K562 (cell line): ENCODE measurements at regions not wholly inside any gene's neighbourhood (a gene's known extent, or its start where the extent isn't known, plus 50 kb on each side); places are given as distances from the start of the nearest gene placed in this dataset.

Source experiments
- ATAC-seq: fragments of 200-7000 bp; cut with Tn5 transposase; 3 replicates; pipeline ENCODE4 v1.9.1; 2020; ENCODE audit warnings: moderate library complexity
- BruUV-seq: library from RNA; stranded (reverse); fragments of 400-500 nt; replicated peaks from 2 replicates; lab custom pipeline; 2021; lab: Mats Ljungman, UMichigan
- CTCF ChIA-PET: fragments of 300-600 bp; formaldehyde crosslinking; extraction: SDS; loops from one replicate; lab custom pipeline; 2021; ENCODE audit warnings: low intra/inter-chr PET ratio; lab: Yijun Ruan, JAX
- POLR2A ChIA-PET: fragments of 300-600, 350-650 bp; sonication (Branson Sonifier 250); formaldehyde crosslinking; extraction: SDS; loops from one replicate; lab custom pipeline; 2021; ENCODE audit warnings: antibody characterized with exemption, inconsistent platforms; lab: Yijun Ruan, JAX
- DNase-seq, 4 experiments: peaks; one replicate each; pipeline versions ENCODE4 v3.0.0 to v3.0.0-alpha.2; 2011 to 2018; ENCODE audit warnings: low spot score in 3 of 4, mixed read lengths in 3 of 4; ENCODE audit errors: extremely low read depth in 1 of 4
- FAIRE-seq: peaks from 2 replicates; lab custom pipeline; 2011; peaks lifted over from hg19 to GRCh38; lab: Jason Lieb, UNC
- H2AFZ ChIP-seq: 2 replicates; pipeline ENCODE4 v1.6.0; 2011; ENCODE audit warnings: low read depth, low read length, control low read depth, inconsistent platforms
- H3K27ac ChIP-seq: fragments of 200-600 bp; 3 replicates; pipeline ENCODE4 v1.8.0; 2011; ENCODE audit warnings: low read depth, mild to moderate bottlenecking, control low read depth, inconsistent platforms, low read length, moderate library complexity, mixed read lengths; ENCODE audit errors: extremely low read depth
- H3K27me3 ChIP-seq, 2 experiments: fragments of 300-600 bp in 1 of 2; 2 replicates in 1 of 2; 3 replicates in 1 of 2; pipeline versions ENCODE4 v1.6.0 to v1.8.0; 2011; ENCODE audit warnings: inconsistent platforms in 2 of 2, low read length in 2 of 2, mild to moderate bottlenecking in 1 of 2, mixed read lengths in 1 of 2, moderate library complexity in 1 of 2; ENCODE audit not compliant: control insufficient read depth in 2 of 2, insufficient read depth in 2 of 2
- H3K36me3 ChIP-seq: fragments of 300-600 bp; 3 replicates; pipeline ENCODE4 v1.8.0; 2011; ENCODE audit warnings: mild to moderate bottlenecking, low read length, inconsistent platforms; ENCODE audit not compliant: control insufficient read depth, insufficient read depth
- H3K4me1 ChIP-seq, 2 experiments: fragments of 200-600 bp in 1 of 2; replicated peaks in 1 of 2; 2 replicates in 1 of 2; 3 replicates in 1 of 2; pipeline versions ENCODE4 v1.5.1 to v1.8.0; 2011; ENCODE audit warnings: inconsistent platforms in 2 of 2, low read length in 2 of 2, mild to moderate bottlenecking in 1 of 2, mixed read lengths in 1 of 2, moderate library complexity in 1 of 2; ENCODE audit not compliant: control insufficient read depth in 2 of 2, insufficient read depth in 2 of 2
- H3K4me2 ChIP-seq: 2 replicates; pipeline ENCODE4 v1.6.1; 2011; ENCODE audit warnings: low read length, control low read depth, inconsistent platforms, mixed read lengths; ENCODE audit not compliant: insufficient read depth
- H3K4me3 ChIP-seq: fragments of 200-600 bp; sonication (generic), shearing (Covaris generic); 2 replicates; pipeline ENCODE4 v1.5.1; 2016; ENCODE audit warnings: control low read depth, inconsistent platforms
- H3K79me2 ChIP-seq: fragments of 200-600 bp; 3 replicates; pipeline ENCODE4 v1.8.0; 2011; ENCODE audit warnings: low read length, inconsistent platforms; ENCODE audit not compliant: control insufficient read depth, insufficient read depth
- H3K9ac ChIP-seq, 2 experiments: 2 replicates each; pipeline versions ENCODE4 v1.6.0 to v1.6.1; 2011; ENCODE audit warnings: low read depth in 2 of 2, low read length in 2 of 2, control low read depth in 1 of 2, inconsistent platforms in 1 of 2, mild to moderate bottlenecking in 1 of 2, mixed read lengths in 1 of 2; ENCODE audit not compliant: insufficient read depth in 1 of 2
- H3K9me1 ChIP-seq: one replicate; pipeline ENCODE4 v1.6.0; 2011; ENCODE audit warnings: inconsistent platforms, mild to moderate bottlenecking, low read length, moderate library complexity; ENCODE audit not compliant: control insufficient read depth, insufficient read depth
- H3K9me3 ChIP-seq: replicated peaks from 2 replicates; pipeline ENCODE4 v1.5.1; 2011; ENCODE audit warnings: low read depth, low read length, inconsistent platforms; ENCODE audit not compliant: control insufficient read depth, insufficient read depth
- H4K20me1 ChIP-seq: replicated peaks from 2 replicates; pipeline ENCODE4 v1.6.1; 2011; ENCODE audit warnings: low read length, inconsistent platforms, mixed read lengths; ENCODE audit not compliant: control insufficient read depth, insufficient read depth
- ATF7 ChIP-seq: fragments of 450-650 bp; IDR thresholded peaks from 2 replicates; pipeline ENCODE4 v1.7.1; 2014; ENCODE audit warnings: mild to moderate bottlenecking, moderate library complexity
- CEBPB ChIP-seq: fragments of 450-650 bp; IDR thresholded peaks from 2 replicates; pipeline ENCODE4 v1.6.1; 2016; ENCODE audit warnings: missing genetic modification characterization, missing compliant biosample characterization
- MCM2 ChIP-seq: fragments of 450-650 bp; IDR thresholded peaks from 2 replicates; pipeline ENCODE4 v1.6.1; 2017; ENCODE audit warnings: low read depth, mild to moderate bottlenecking
- NCOA2 ChIP-seq, 2 experiments: fragments of 450-650 bp; IDR thresholded peaks; 2 replicates each; pipeline ENCODE4 v1.6.1; 2018; ENCODE audit warnings: mild to moderate bottlenecking in 2 of 2, moderate library complexity in 1 of 2; ENCODE audit not compliant: partially characterized antibody in 2 of 2
- NR4A1 ChIP-seq, 2 experiments: fragments of 250-450 bp in 1 of 2; fragments of 450-650 bp in 1 of 2; sonication (Bioruptor Pico) in 1 of 2; IDR thresholded peaks; 2 replicates each; pipeline versions ENCODE4 v1.4.0 to v1.6.1; 2016 to 2020; ENCODE audit warnings: mild to moderate bottlenecking in 2 of 2, missing compliant biosample characterization in 1 of 2, missing genetic modification characterization in 1 of 2, moderate library complexity in 1 of 2
- PHB2 ChIP-seq: fragments of 450-650 bp; IDR thresholded peaks from 2 replicates; pipeline ENCODE4 v1.6.1; 2017; ENCODE audit warnings: low read depth
- PRMT5 ChIP-seq: sonication (generic); formaldehyde crosslinking; IDR thresholded peaks from 2 replicates; pipeline ENCODE4 v1.5.0; 2020; ENCODE audit warnings: missing genetic modification reagents
- RBM25 ChIP-seq: fragments of 200-400 bp; formaldehyde crosslinking; IDR thresholded peaks from 2 replicates; pipeline ENCODE4 v1.6.1; 2018; ENCODE audit warnings: low read length, low read depth, moderate library complexity; ENCODE audit not compliant: severe bottlenecking
- RFX5 ChIP-seq: IDR thresholded peaks from 2 replicates; pipeline ENCODE4 v1.6.1; 2011; ENCODE audit warnings: low read depth, mild to moderate bottlenecking, improper control_type of control experiment, low read length
- RREB1 ChIP-seq: fragments of 250-450 bp; sonication (Bioruptor Pico); IDR thresholded peaks from 2 replicates; pipeline ENCODE4 v1.4.0; 2020
- SRSF1 ChIP-seq: fragments of 200-400 bp; formaldehyde crosslinking; IDR thresholded peaks from 2 replicates; pipeline ENCODE4 v1.6.1; 2017; ENCODE audit warnings: mild to moderate bottlenecking, low read depth, low read length, moderate library complexity
- TEAD2 ChIP-seq: fragments of 450-650 bp; IDR thresholded peaks from 2 replicates; pipeline ENCODE4 v1.6.1; 2016; ENCODE audit warnings: missing genetic modification characterization, control low read depth, missing compliant biosample characterization
- TEAD4 ChIP-seq, 2 experiments: sonication (generic) in 1 of 2; formaldehyde crosslinking in 1 of 2; IDR thresholded peaks; 2 replicates each; pipeline versions ENCODE4 v1.6.1 to v1.8.0; 2012 to 2022; ENCODE audit warnings: borderline replicate concordance in 1 of 2, inconsistent platforms in 1 of 2, low read length in 1 of 2, mild to moderate bottlenecking in 1 of 2, missing genetic modification reagents in 1 of 2
- WGBS: fragments of 100-300 bp; shearing (Covaris generic); methylation state at CpG from one replicate; pipeline ENCODE4 v1.1.6; 2016; ENCODE audit warnings: low coverage, mixed read lengths; ENCODE audit not compliant: insufficient coverage; ENCODE audit errors: missing lambda C conversion rate; 5-methylcytosine and 5-hydroxymethylcytosine counted together
- in situ Hi-C: fragments of 300-500 bp; cut with MboI; formaldehyde crosslinking; loops from 4 replicates; pipeline ENCODE4 v1.15.0; 2018; ENCODE audit warnings: inconsistent platforms, mixed read lengths
- intact Hi-C: fragments of 100-400 bp; cut with micrococcal nuclease; formaldehyde crosslinking; loops from 2 replicates; pipeline ENCODE4 v1.14.2; 2022
- TF ChIP-seq, protein P1 (sequence below): fragments of 450-650 bp; IDR thresholded peaks from one replicate; pipeline ENCODE4 v1.6.1; 2018; ENCODE audit warnings: mild to moderate bottlenecking, moderate library complexity; ENCODE audit not compliant: partially characterized antibody

- Histone ChIP-seq H2AFZ (no peak overlapping the region), H3K9ac (no peak overlapping the region), H3K4me1 (no peaks in the 10 kb centered on the region), H4K20me1 (no peaks in the 10 kb centered on the region), H3K4me2 (no peak overlapping the region), H3K27me3 (no peaks in the 10 kb centered on the region), H3K4me3 (no peak overlapping the region), H3K9me3 (no peaks in the 10 kb centered on the region), H3K36me3 (no peaks in the 10 kb centered on the region), H3K27ac (no peak overlapping the region), H3K79me2 (no peaks in the 10 kb centered on the region), H3K9me1 (no peaks in the 10 kb centered on the region)
- CTCF ChIA-PET = no interaction called here
- POLR2A ChIA-PET = no interaction called here
- in situ Hi-C loops = no loop called here
- DNase-seq = no peak
- intact Hi-C loops = no loop called here
- WGBS = 0% methylated on average over 2 of the region's 2 CpGs
- no TSS peak for BruUV-seq
- FAIRE-seq = no peak
- no peak for ATAC-seq
- TF ChIP-seq RREB1 (no peak), SRSF1 (no peak), ATF7 (no peak), CEBPB (no peak), RBM25 (no peak), TEAD2 (tag) (no peak), NR4A1 (CRISPR knock-in tag; IDR thresholded peaks at IDR 0.05) (no peak), NR4A1 (tag; IDR thresholded peaks at IDR 0.05) (no peak), MCM2 (no peak), PHB2 (no peak), RFX5 (no peak), PRMT5 (CRISPR knock-in tag) (no peak), TEAD4 (IDR thresholded peaks at IDR 0.05; ENCODE audit: low read length) (no peak), TEAD4 (CRISPR knock-in tag; IDR thresholded peaks at IDR 0.05; ENCODE audit: borderline replicate concordance) (no peak), NCOA2 (IDR thresholded peaks at IDR 0.05; ENCODE audit: partially characterized antibody in 2 of 2) (no peak)
- TF ChIP-seq, protein P1, sequence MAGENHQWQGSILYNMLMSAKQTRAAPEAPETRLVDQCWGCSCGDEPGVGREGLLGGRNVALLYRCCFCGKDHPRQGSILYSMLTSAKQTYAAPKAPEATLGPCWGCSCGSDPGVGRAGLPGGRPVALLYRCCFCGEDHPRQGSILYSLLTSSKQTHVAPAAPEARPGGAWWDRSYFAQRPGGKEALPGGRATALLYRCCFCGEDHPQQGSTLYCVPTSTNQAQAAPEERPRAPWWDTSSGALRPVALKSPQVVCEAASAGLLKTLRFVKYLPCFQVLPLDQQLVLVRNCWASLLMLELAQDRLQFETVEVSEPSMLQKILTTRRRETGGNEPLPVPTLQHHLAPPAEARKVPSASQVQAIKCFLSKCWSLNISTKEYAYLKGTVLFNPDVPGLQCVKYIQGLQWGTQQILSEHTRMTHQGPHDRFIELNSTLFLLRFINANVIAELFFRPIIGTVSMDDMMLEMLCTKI = no peak
Observed at GRCh38 chr2:78750219-78750618, 275.3 kb upstream of the REG3G start.
